Lung (tissue), 11 donors: ENCODE measurements at regions not wholly inside any gene's neighbourhood (a gene's known extent, or its start where the extent isn't known, plus 50 kb on each side); places are given as distances from the start of the nearest gene placed in this dataset.

Source experiments
- ATAC-seq: fragments of 200-7000 bp; cut with Tn5 transposase; one replicate; pipeline ENCODE4 v1.9.1; 2020; ENCODE audit warnings: moderate number of reproducible peaks; ENCODE audit not compliant: insufficient read depth, low FRiP score
- DNase-seq, 3 donors: peaks; one replicate each; pipeline ENCODE4 v3.0.0-alpha.2; 2013 to 2017
- H3K27ac ChIP-seq, 2 donors: one replicate each; pipeline ENCODE4 v1.5.1; 2013; ENCODE audit warnings: mild to moderate bottlenecking in 2 of 2, moderate library complexity in 2 of 2, control low read depth in 1 of 2, inconsistent platforms in 1 of 2, low read depth in 1 of 2, low read length in 1 of 2
- H3K27me3 ChIP-seq, 3 donors: one replicate each; pipeline ENCODE4 v1.5.1; 2013; ENCODE audit warnings: low read length in 2 of 3; ENCODE audit not compliant: control insufficient read depth in 3 of 3, insufficient read depth in 3 of 3
- H3K36me3 ChIP-seq, 4 donors: one replicate each; pipeline ENCODE4 v1.5.1; 2013; ENCODE audit warnings: low read length in 4 of 4, mild to moderate bottlenecking in 1 of 4, moderate library complexity in 1 of 4; ENCODE audit not compliant: control insufficient read depth in 4 of 4, insufficient read depth in 4 of 4
- H3K4me1 ChIP-seq, 5 donors: one replicate each; pipeline ENCODE4 v1.5.1; 2013; ENCODE audit warnings: low read length in 5 of 5, mild to moderate bottlenecking in 2 of 5, moderate library complexity in 1 of 5; ENCODE audit not compliant: control insufficient read depth in 5 of 5, insufficient read depth in 5 of 5
- H3K4me3 ChIP-seq: one replicate; pipeline ENCODE4 v1.5.1; 2013; ENCODE audit warnings: mild to moderate bottlenecking, control low read depth, moderate library complexity
- H3K9ac ChIP-seq, 2 donors: one replicate each; pipeline ENCODE4 v1.5.1; 2013; ENCODE audit warnings: low read length in 2 of 2, control low read depth in 1 of 2; ENCODE audit not compliant: insufficient read depth in 1 of 2
- H3K9me3 ChIP-seq, 4 donors: one replicate each; pipeline ENCODE4 v1.5.1; 2013; ENCODE audit warnings: low read length in 3 of 4, mild to moderate bottlenecking in 1 of 4, moderate library complexity in 1 of 4; ENCODE audit not compliant: control insufficient read depth in 4 of 4, insufficient read depth in 3 of 4
- WGBS, 2 donors: extraction: QIAGEN DNeasy Blood & Tissue Kit; methylation state at CpG; one replicate each; pipeline ENCODE4 v1.1.7; 2013; 5-methylcytosine and 5-hydroxymethylcytosine counted together
- TF ChIP-seq, protein P1 (sequence below): IDR thresholded peaks from 2 replicates; pipeline ENCODE4 v1.5.1; 2012; ENCODE audit warnings: mild to moderate bottlenecking; ENCODE audit errors: control extremely low read depth, extremely low read depth
- donor health status: control.
- donor health status: control.
- donor health status: Bipolar disorder and iron deficiency.
- donor health status: healthy.
- donor health status: DM: yes; HTN: yes; CAD: no.

DNA sequence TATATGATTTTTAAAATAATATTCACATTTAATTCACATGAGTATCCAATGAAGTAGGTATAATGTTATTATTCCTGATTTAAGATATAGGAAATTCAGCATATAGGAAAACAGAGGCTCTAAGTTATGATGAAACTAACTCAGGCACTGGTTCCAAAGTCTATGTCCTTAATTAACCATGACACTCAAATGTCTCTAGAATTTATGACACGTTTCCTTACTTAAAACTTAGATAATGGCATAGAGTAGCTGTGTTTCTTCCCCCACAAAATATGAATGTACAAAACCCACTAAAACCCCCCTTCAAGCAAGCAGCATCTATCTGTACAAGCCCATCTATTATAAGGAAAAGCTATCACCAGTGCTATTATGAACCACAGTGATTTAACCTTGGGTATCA, 72.9 kb upstream of the CDK1 start:
- DNase-seq: no peak
- 88 to 94% methylated on average over 1 of the region's 1 CpG for WGBS, 2 donors
- H3K36me3 ChIP-seq: no peaks in the 10 kb centered on the region

DNA sequence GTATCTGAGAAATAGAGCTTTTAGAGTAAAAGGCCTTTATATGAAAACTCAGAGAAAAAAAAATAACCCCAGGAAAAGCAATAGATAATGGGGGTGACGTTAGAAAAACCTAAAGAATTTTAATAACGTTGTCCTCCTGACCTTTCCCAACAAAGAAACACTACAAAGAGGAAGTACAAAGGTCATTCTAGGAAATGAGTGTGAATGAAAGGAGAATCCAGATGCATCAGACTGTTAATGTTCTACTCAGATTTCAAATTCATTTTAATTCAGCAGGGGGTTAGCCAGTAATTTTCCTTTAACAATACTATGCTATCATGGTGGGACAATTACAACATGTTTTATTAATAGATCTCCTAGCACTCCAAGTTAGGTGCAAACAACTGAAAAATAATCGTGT, 73.8 kb upstream of the CDK1 start:
- TF ChIP-seq, protein P1, sequence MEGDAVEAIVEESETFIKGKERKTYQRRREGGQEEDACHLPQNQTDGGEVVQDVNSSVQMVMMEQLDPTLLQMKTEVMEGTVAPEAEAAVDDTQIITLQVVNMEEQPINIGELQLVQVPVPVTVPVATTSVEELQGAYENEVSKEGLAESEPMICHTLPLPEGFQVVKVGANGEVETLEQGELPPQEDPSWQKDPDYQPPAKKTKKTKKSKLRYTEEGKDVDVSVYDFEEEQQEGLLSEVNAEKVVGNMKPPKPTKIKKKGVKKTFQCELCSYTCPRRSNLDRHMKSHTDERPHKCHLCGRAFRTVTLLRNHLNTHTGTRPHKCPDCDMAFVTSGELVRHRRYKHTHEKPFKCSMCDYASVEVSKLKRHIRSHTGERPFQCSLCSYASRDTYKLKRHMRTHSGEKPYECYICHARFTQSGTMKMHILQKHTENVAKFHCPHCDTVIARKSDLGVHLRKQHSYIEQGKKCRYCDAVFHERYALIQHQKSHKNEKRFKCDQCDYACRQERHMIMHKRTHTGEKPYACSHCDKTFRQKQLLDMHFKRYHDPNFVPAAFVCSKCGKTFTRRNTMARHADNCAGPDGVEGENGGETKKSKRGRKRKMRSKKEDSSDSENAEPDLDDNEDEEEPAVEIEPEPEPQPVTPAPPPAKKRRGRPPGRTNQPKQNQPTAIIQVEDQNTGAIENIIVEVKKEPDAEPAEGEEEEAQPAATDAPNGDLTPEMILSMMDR: no peak
- Histone ChIP-seq H3K27me3 (no peaks in the 10 kb centered on the region), H3K4me1 (no peaks in the 10 kb centered on the region), H3K36me3 (no peaks in the 10 kb centered on the region), H3K4me3 (no peak overlapping the region), H3K9ac (no peak overlapping the region), H3K9me3 (no peaks in the 10 kb centered on the region), H3K27ac (no peak overlapping the region)
- no peak for DNase-seq
- 30 to 57% methylated on average over 3 of the region's 3 CpGs for WGBS, 2 donors
- no peak for ATAC-seq

More for the DNA sequence above, 72.9 kb upstream of the CDK1 start:
- Histone ChIP-seq H3K9ac (no peak overlapping the region), H3K4me1 (no peaks in the 10 kb centered on the region), H3K27ac (no peak overlapping the region), H3K27me3 (no peaks in the 10 kb centered on the region), H3K4me3 (no peak overlapping the region), H3K9me3 (no peaks in the 10 kb centered on the region)
- ATAC-seq: no peak
- TF ChIP-seq, protein P1: no peak

DNA sequence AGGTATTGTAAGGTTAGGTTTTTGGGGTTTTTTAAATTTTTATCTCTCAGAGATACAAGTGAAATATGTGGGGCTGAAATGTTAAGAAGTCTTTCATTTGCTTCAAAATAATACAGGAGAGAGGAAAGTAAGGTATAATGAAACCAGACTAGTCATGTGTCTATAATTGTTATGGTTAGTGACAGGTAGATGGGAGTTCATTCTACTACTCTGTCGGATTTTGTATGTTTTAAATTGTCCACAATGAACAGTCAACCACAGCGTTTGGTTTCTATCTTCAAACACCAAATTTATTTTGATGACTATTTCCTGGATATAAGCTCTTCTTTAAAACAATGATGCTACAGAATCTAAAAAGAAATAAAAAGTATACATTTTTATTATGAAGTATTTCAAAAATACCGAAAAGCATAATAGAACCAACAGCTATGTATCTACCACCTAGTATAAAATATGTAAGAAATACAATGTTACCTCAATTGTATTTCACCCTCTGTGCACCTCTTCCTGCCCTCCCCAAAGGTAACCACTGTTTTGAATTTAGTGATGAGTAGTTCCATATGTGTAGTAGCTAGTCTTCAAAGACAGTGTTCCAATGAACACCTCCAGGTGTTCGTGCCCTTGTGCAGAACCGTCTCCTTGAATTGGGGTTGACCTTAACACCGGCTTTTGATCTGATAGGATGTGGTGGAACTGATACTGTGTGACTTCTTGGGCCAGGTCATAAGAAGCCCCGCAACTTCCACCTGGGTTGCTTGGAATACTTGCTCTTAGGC, 74.8 kb upstream of the CDK1 start:
- DNase-seq: no peak
- TF ChIP-seq, protein P1: no peak
- H3K4me3 ChIP-seq: no peak overlapping the region
- no peaks in the 10 kb centered on the region for H3K27me3 ChIP-seq
- no peaks in the 10 kb centered on the region for H3K4me1 ChIP-seq
- no peak overlapping the region for H3K9ac ChIP-seq
- 85 to 91% methylated on average over 7 of the region's 7 CpGs for WGBS, 2 donors
- ATAC-seq: no peak
- H3K36me3 ChIP-seq: no peaks in the 10 kb centered on the region
- no peaks in the 10 kb centered on the region for H3K9me3 ChIP-seq
- H3K27ac ChIP-seq: no peak overlapping the region

DNA sequence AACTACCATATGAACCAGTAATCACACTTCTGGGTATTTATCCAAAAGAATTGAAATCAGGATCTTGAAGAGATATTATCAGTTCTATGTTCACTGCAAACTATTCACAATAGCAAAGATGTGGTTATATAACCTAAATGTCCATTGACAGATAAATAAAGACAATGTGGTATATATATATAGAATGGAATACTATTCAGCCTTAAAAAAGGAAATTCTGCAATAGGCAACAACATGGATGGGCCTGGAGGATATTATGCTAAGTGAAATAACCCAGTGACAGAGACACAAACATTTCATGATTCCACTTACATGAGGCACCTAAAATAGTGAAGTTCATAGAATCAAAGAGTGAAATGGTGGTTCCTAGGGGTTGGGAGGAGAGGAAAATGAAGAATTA, 90.6 kb upstream of the CDK1 start:
- TF ChIP-seq, protein P1: no peak
- no peak for DNase-seq

More for the DNA sequence above, 90.6 kb upstream of the CDK1 start:
- H3K27me3 ChIP-seq: no peaks in the 10 kb centered on the region
- H3K9me3 ChIP-seq: no peaks in the 10 kb centered on the region
- H3K4me1 ChIP-seq: no peaks in the 10 kb centered on the region
- no peaks in the 10 kb centered on the region for H3K36me3 ChIP-seq
- H3K4me3 ChIP-seq: no peak overlapping the region
- H3K9ac ChIP-seq: no peak overlapping the region
- no peak for ATAC-seq
- H3K27ac ChIP-seq: no peak overlapping the region
